Astrocyte of the cerebellum (primary cell): ENCODE measurements at regions not wholly inside any gene's neighbourhood (a gene's known extent, or its start where the extent isn't known, plus 50 kb on each side); places are given as distances from the start of the nearest gene placed in this dataset.
"Not testable (repeated sequence)": the region's sequence is repeated elsewhere in the genome, so short reads cannot be mapped to it uniquely, and the experiment has no call there.

ENCODE experiments used
- DNase-seq: peaks from one replicate; pipeline ENCODE4 v3.0.0-alpha.2; 2011; ENCODE audit warnings: low read depth
- H3K4me3 ChIP-seq: 2 replicates; pipeline ENCODE4 v1.5.1; 2011; ENCODE audit warnings: mild to moderate bottlenecking, low read depth, low read length, moderate library complexity
- CTCF ChIP-seq: IDR thresholded peaks from 2 replicates; pipeline ENCODE4 v1.5.1; 2012; ENCODE audit warnings: low read length, low read depth, moderate library complexity, mild to moderate bottlenecking; ENCODE audit errors: missing control alignments
- in situ Hi-C: cut with HindIII; loops from 2 replicates; pipeline ENCODE4 v1.10.0; 2017; ENCODE audit warnings: low sequenced_read_pairs

- TF ChIP-seq CTCF: no peak
- no peak overlapping the region for H3K4me3 ChIP-seq
- no peak for DNase-seq
- in situ Hi-C loops: no loop called here
These were observed 454.1 kb upstream of the FLRT2 start for GRCh38 chr14:85075694-85076476.

GRCh38 chr14:85077716-85078115, 452.2 kb upstream of the FLRT2 start:
- in situ Hi-C loops, DNase-seq, H3K4me3 ChIP-seq: not testable (repeated sequence)

GRCh38 chr14:85079842-85080730, 449.9 kb upstream of the FLRT2 start:
- in situ Hi-C loops: no loop called here
- no peak for DNase-seq
- TF ChIP-seq CTCF: no peak
- H3K4me3 ChIP-seq: no peak overlapping the region

GRCh38 chr14:85084344-85084743, 445.6 kb upstream of the FLRT2 start:
- in situ Hi-C loops: no loop called here
- no peak for TF ChIP-seq CTCF
- DNase-seq: no peak
- H3K4me3 ChIP-seq: no peak overlapping the region

- no peak for DNase-seq
- no peak overlapping the region for H3K4me3 ChIP-seq
- in situ Hi-C loops: no loop called here
- TF ChIP-seq CTCF: no peak
These were observed 444.0 kb upstream of the FLRT2 start for GRCh38 chr14:85085981-85086380.

- no peak for TF ChIP-seq CTCF
- H3K4me3 ChIP-seq: no peak overlapping the region
- DNase-seq: no peak
- in situ Hi-C loops: no loop called here
These were observed 442.7 kb upstream of the FLRT2 start for GRCh38 chr14:85087201-85087600.

GRCh38 chr14:85088192-85088591, 441.8 kb upstream of the FLRT2 start:
- no peak overlapping the region for H3K4me3 ChIP-seq
- in situ Hi-C loops: no loop called here
- DNase-seq: no peak
- no peak for TF ChIP-seq CTCF
